Loucy (cell line): ENCODE measurements at regions not wholly inside any gene's neighbourhood (a gene's known extent, or its start where the extent isn't known, plus 50 kb on each side); places are given as distances from the start of the nearest gene placed in this dataset.

Source experiments
- CTCF ChIP-seq: fragments of 200-600 bp; sonication (generic); conservative IDR thresholded peaks from 2 replicates; pipeline ENCODE4 v1.5.1; 2014; ENCODE audit warnings: mild to moderate bottlenecking, antibody characterized with exemption, low read length
- EZH2phosphoT487 ChIP-seq: fragments of 200-600 bp; IDR thresholded peaks from 2 replicates; pipeline ENCODE4 v1.6.1; 2018; ENCODE audit warnings: antibody characterized with exemption, mild to moderate bottlenecking, moderate library complexity, borderline replicate concordance

- TF ChIP-seq CTCF (no peak), EZH2phosphoT487 (no peak)
Observed at GRCh38 chr3:10745392-10745791, 70.6 kb upstream of the SLC6A11 start.
